Activated effector memory CD4-positive, alpha-beta T cell treated with anti-CD3 and anti-CD28 coated beads, Interleukin-2, amount 50 U/mL, for 16 hours (primary cell): ENCODE measurements at regions not wholly inside any gene's neighbourhood (a gene's known extent, or its start where the extent isn't known, plus 50 kb on each side); places are given as distances from the start of the nearest gene placed in this dataset.
A peak's percentile ranks its signal among the peaks of the same experiment; 100 is the strongest.

Source experiments
- DNase-seq: peaks from one replicate; pipeline ENCODE4 v3.0.0-alpha.2; 2020

DNA sequence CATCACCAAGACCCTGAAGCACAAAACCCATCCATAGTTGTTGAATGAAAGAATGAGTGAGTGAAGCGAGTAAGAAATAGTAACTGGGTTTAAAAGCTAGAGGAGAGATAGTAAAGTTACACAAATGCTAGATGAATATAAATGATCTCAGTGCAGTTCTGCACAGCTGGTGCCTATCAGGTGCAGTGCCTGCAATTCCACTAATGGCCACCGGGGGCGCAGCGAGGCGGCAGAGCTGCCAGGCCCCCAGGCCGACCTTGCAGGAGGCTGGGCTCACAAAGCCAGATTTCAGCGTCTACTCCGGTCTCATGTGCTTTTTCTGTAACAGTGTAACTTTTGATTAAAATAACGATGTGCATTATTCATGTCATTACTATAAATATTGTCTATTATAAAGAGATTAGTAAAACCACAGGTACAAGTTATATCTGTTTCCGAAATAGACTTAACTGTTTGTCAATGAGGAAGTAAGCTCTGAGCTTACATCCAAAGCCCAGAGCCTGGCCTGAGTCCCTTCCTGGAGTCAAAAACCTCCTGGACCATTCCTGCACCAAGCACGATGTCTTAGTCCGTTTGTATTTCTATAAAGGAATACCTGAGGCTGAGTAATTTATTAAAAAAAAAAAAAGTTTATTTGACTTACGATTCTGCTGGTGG lies 477.6 kb downstream of the NPHP4 start:
- peak; percentile 90 for DNase-seq

DNA sequence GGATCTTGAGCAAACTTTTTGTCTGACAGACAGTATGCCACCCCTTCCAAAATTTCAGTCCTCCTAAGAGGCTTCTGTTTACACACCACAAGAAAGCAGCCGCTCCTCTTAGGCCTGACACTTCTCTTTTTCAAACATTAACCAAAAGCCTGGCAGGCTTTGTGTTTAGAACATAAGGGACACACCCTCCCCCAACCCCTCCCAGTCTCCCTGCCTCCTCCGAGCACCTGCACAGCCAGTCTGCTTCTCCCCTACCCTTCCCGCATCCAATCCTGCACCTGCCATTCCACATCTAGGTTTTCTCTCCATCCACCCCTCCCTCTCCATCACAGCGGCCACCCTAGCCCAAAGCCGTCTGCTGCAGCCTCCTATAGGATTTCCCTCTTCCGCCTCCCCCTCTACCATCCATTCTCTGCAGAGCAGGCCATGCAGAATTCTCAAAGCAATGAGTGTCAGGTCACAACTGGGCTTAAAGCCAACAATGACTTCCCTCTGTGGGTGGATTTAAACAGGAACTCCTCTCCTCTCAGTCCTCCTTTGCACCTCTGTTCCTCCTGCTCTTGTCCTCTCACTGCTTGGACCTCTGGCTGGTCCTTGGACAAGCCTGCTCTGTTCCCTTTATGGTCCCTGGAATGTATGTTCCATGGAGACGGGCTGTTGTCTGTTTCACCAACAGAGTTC lies 478.2 kb downstream of the NPHP4 start:
- peak; percentile 14 for DNase-seq

DNA sequence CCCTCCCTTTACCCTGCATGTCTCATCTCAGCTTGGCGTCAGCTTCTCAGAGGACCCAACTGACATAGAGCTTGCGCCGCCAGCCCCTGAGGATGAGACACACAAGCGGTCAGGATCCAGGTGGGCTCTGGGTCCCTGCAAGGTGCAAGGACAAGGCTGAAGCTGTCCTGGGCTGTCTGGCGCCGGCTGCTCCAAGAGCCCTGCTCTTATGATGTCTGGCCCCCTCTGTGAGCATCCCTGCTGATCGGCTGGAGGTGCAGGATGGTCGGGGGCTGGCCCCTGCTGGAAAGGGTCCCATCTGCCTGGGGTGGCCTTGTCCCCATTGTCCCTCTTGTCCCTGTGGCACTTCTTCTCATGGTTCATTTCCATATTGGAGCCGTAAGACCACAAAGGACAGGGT lies 479.0 kb downstream of the NPHP4 start:
- peak; percentile 33 for DNase-seq

DNA sequence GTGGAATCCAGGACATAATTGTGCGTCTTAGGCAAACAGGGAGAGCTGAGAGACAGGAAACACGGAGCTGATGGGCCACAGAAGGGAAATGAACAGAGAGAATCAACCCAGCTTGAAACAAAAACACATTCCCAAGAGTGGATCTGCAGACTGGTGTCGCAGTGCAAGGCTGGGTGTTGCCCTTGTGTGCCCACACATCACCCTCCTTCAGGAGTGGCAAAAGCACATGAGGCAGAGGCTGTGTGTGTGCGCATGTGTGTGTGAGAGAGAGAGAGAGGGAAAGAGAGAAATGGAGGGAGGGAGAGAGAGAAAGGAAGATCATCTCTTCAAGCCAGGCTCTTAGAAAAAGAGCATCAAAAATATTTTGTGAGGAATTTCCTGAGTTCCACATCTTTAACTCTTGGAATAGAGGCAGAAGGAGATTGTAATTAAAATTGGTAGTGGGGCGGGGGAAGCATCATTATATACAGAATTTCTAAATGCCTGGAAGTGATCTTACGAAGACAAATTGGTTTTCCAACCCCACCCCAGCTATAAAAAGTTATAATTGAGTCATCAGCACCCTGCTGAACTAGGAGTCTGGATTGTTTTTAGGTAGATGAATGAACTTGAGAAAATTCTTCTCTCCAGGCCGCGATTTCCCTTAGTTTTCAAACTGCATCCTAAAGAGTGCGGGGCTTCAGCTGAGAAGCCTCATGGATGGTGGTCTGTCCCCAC lies 480.7 kb downstream of the NPHP4 start:
- DNase-seq: peak; percentile 28

DNA sequence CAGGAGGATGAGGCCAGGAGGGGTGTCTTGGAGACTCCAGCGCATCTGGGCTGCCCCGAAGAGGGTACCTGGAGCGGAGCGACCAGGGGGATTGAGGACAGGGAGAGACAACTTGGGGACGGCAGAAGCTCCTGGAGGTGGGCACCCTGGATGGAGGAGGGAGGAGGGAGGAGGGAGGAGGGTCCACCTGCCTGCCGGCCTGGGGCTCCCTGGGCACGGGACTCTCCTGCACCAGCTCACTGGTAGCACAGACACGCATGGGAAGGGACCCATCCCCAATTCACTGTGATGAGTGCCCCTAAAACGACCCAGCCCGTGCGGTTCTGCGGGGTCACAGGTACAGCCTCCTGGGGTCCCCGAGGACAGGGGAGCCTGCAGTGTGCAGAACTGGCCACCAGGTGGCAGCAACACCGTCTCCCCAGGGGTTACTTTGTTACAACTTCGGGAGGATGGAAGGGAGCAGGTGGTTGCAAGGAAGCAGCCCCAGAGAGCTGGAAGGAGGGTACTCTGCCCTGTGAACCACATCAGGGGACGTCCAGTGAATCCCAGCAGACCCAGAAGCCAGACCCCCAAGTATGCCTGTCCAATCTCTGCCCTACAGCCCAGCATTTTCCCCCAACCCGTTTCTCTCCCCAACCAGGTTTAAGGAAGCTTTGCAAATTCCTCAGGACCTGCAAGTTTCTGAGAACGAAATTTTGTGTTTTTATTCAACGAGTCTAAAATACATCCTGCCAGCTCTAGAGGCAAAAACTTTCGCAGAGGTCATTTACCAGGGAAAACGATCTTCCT lies 482.4 kb downstream of the NPHP4 start:
- DNase-seq: peak; percentile 92

DNA sequence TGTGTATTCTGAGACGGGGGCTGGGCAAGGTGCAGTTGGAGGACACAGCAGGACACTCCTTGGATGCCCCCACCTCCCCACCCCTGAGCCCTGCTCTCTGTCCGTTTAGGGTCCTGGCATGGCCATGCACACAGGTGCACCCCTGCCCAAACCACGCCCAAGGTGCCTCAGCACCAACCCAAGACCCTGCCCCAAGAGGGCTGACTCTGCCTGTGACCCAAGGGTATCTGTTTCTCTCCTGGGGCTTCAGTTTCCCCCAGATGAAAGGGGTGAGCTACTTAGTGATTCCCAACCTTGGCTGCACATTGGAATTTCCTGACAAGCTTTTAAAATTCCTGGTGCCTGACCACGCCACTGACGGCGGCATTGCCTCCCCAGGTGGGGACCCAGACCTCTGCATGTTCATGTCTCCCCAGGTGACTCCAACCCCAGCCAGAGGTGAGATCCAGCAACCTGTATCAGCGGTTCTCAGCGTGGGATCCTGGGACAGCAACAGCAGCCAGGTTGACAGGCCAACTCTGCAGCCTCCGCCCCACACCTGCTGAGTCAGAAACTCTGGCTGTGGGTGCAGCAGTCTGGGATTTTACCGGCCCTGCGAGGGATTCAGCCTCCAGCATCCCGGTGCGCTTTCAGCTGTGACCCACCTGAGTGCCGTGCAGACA lies 483.4 kb downstream of the NPHP4 start:
- DNase-seq: peak; percentile 48

DNA sequence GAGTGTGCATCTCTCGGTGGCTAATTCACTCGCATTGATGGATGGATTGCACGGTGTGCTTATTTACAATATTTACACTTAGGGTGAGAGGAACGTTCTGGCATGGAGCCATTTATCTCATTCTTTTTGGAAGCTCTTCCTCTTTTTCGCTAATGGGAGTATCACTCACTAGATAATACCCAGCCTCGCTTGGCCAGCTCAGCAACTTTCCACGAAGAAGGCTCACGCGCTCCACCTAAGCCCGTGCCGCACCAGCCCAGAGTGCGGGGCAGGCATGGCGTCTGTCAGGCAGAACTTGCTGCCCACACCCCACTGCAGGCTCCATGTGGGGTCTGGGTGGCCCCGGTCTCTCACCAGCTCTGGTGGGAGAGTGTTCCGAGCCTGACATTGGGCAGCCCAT lies 484.9 kb downstream of the NPHP4 start:
- no peak for DNase-seq

DNA sequence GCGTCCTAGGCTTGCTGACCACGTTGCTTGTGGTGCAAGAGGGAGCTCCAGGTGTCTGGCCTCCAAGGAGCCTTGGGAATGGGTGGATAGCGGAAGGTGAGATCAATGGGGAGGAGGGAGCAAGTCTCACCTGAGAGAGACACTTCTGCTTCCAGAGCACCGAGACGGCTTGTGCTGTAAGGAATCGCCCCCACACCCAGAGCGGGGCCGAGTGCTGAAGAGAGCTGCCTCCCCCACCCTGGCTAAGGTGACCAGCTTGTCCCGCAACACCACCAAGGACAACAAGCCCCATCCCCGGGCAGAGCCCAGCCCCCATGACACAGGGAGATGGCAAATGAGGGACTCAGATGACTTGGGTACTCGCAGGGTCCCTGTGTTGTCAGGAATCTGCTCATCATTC lies 485.6 kb downstream of the NPHP4 start:
- DNase-seq: no peak

DNA sequence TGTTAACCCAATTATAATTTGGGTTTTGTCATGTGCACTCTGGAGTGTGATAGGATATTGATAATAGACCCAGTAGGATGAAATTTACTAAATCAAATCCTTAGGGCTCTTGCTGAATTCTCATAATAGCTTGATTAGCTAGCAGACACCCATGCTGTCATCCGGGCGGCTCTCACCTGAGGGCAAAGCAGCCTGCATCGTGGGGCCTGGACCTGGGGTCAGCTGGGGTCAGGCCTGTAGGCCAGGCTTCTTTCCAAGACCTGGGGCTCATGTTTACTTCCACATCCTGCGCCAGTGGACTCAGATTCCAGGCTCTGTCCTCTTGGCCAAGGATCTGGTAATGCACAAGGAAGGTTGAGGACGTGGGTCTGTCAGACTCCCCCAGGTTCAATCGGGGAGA lies 486.3 kb downstream of the NPHP4 start:
- DNase-seq: no peak

DNA sequence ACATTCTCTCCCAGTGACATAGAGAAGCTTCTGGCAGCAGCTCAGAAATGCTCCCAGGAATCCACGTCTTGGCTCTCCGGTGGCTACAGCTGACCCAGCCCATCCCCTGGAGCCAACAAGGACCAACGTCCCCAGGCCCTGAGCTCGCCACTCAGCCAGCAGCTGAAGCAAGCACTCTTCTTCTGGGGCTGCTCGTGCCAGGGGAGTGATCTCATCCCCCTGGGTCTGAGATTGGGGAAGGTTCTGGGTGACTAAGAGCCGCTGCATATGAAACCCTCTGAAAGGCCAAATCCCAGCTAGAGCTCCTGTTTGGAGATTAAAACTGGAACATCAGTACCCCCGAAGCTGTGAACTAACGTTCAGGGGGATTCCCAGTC lies 487.9 kb downstream of the NPHP4 start:
- no peak for DNase-seq

DNA sequence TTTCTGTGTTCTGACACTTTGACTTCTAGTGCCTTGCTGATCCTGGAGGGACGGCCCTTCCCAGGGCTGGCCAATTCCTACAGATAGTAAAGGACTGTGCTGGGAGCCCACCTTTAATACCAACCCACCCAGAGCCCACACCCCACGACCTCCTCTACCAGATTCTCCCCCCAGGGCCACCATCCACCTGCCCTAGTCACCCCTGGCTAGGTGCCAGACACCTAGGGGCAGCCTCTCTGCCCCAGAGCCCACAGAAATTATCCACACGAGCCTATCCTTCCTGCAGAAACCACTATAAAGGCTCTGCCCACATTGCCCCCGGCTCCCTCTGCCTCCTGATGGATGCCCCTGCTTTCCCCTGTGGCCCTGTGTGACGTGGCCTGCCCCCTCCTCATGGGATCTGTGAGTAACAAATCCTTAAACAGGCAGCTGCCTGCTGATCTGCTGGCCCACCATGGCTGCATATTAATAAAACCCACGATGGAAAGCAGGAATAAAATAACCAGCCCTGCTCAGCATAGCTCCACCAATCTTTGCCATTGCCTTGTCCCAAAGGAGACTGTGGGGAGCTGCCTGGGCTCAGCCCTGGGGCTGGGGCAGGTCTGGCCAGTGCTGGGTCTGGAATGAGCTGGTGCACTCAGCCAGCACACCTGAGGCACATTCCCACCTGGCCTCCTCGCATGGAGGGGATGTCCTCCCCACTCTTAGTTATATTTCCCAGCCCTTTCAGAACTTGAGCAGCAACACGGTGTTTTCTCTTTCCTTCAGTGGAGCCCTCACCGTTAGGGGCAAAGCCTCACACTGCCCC lies 488.5 kb downstream of the NPHP4 start:
- DNase-seq: no peak

DNA sequence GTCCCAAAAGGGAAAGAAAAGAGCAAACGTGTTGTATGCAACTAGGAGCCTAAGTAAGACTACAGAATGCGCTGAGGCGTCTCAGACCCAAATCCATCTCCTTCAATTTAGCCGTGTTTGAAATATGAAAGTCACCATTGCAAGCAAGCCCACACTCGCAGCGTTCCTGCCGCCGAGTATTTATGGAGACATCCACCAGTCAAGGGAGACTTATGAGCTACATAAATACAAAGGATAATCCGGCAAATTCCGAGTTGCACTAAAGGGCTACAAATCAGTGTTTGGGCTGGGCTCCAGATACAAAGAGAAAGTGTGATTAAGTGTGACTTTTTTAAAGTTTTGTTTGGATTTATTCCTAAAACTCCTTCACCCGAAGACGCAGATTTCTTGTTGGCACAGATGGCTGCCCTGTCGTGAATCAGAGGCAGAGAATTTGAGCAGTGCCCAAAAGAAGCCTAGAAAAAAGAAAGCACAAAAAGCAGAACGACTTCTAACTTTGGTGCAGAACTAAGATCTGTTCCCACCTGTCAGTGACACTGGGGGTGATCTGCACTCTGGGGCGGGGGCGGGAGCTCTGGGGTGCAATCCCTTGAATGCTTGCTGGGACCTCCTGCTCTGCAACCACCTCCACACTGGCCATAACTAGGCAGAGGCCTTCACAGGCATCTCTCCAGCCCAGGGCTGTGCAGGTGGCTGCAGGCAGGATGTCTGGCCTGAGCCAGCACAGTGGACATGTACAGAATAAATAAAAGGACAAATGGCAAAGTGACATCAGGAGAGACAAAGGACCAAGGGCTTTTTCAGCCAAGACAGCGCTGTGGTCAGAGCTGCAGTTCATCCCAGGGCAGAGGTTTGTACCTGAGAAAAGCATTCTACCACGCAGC lies 489.7 kb downstream of the NPHP4 start:
- DNase-seq: no peak

DNA sequence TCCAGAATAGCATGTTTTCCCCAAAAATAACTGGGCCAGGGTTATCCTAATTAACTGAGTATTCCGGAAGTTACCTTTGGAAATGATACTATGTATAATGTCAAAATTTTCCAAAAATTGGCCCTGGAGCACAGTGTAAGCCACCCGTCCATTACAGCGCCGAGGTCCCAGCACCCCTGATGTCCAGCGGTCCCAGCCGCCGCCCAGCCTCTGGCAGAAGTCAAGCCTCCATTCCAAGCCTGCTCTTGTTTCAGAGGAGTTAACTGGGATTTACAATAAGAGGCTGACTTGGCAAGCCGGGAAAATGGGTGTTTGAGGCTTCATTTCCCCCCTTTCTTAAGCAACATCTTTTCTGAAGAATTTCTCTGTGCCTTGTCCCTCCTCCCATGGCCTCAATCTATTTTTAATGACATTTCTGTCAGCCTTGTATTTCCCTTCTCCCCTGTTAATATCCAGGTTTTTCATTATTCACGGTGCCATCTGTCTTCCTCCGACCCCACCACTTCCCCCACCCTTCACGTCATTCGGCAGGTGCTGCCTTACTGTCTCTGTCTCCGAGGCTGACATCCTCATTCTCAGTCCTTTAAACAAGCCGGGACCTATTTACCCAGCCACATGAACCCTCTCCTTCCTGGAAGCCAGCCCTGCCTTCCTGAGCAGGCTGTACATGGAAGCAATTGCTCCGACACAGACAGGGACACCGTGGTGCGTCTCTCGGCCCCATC lies 490.9 kb downstream of the NPHP4 start:
- no peak for DNase-seq

DNA sequence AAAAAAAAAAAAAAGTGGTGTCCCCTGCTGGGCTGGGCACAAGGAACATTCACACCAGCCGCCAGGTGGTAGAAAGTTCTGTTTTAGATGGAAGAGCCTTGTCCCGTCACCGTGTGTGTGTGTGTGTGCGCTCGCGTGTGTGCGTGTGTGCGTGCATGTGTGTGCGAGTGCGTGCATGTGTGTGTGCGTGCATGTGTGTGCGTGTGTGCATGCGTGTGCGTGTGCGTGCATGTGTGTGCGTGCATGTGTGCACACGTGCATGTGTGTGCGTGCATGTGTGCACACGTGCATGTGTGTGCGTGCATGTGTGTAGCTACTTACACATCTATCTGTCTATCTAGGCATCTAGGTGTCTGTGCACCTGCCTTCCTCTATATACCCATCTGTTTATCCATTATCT lies 491.7 kb downstream of the NPHP4 start:
- no peak for DNase-seq

DNA sequence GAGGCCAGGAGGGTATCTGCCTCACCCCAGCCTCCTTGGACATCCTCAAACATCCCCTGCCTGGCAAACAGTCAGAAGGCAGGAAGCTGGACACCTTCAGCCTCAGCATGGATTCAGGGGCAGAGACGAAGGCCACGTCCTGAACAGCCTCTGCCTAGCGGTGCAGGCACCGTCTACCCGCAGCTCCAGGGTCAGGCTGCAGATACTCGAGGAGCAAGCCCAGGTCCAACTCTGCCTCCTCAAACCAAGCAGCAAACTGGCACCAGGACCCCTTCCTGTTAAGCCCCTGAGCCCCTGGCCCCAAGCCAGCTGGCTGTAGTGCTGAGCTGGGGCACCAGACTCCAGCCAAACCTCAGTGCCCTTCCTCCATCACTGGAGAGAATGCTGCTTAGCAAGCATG lies 494.7 kb downstream of the NPHP4 start:
- no peak for DNase-seq

DNA sequence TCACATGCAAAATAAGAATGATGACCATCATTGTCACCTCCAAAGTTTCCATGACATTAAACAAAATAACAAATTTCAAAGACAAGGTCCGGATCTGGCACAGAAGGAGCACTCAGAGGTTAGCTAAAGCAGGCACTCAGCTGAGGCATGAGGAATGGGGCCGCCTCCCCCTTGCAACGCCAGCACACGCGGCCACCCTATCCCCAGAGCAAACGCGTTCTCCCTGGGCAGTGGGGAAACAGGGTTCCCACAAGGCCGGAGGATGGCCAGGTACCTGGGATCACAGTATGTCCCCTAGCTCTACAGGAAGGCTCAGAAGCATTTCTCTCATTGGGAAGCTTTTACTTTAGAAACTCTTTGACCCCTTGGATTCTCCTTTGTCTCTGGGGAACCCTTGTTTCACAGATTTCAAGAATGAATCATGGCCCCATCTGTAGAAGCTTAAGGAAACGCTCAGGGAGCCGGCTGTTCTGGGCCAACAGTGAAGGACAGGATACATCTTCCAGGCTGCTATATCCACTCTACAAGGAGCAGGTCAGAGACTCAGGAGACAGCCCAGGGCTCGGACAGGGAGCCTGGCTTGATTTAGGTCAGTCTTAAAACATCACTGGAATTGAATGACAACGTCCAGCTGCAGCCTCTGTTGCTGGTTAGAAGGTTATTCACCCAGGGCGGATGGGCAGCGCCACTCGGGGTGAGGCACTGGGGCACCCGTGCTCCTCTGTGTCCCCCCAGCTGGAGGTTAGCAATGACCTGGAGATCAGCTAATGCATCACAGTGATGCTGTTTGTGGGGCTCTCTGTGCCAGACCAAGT lies 496.4 kb downstream of the NPHP4 start:
- no peak for DNase-seq

DNA sequence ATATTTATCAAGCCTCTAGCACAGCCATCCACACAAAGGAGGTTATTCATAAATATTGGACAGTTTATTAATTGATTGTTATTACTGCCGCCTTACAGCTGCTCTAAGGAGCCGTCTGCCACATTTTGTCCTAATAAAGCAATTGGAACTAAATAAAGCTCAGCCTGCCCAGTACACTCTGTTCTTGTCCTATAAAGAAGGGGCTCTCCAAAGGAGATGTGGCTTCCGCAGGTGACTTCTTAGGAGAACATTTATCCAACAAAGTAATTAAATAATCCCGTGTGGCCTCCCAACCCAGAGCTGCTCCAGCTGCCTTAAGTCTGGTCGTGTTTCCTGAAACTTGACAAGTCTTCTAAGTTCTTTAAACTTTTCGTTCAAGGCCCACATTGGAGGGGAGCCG lies 497.7 kb downstream of the NPHP4 start:
- no peak for DNase-seq

DNA sequence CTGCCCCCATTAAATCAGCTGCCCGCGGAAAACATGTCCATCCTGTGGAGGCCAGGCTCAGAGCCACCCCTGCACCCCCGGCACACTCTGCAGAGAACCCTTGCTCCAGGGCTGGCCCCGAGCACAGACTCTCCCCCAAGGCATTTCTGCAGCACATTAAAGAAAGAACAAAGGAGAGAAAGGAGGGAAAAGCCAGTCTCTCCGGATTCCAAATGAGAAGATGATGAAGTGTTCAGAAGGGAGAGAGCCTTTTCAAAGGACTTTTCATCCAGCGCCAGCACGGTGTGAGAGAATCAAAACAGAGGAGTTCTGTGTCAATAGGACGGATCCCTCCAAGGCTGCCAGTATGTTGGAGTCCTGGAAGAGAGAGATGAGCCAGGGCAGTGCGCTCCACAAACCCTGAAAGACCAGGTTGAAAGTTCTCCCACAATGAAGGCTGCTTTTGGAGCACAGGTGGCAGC lies 498.3 kb downstream of the NPHP4 start:
- no peak for DNase-seq

DNA sequence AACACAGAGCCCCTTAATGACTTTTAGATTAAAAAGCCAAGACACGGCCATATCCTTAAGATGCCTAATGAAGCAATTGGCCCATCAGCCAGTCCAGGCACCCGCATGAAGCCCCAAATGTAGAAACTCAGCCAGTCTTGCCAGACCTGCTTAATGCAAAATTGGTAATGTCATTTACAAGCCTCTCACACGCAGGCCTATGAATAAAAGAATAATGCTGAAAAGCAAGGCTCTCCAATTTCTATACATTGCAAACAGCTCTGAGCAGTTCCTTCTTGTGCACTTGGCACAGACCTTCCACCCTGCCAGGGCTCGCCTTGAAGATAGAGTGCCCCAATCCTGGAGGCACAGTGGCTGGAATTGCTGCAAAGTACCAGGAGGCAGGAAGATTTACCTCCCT lies 498.9 kb downstream of the NPHP4 start:
- no peak for DNase-seq
